DND-41 (cell line): ENCODE measurements at regions not wholly inside any gene's neighbourhood (a gene's known extent, or its start where the extent isn't known, plus 50 kb on each side); places are given as distances from the start of the nearest gene placed in this dataset.

Experiments
- ATAC-seq: fragments of 200-7000 bp; cut with Tn5 transposase; 3 replicates; pipeline ENCODE4 v1.9.1; 2021; ENCODE audit warnings: low read depth; ENCODE audit not compliant: insufficient read depth
- DNase-seq: peaks from one replicate; pipeline ENCODE4 v3.0.0-alpha.2; 2020
- H2AFZ ChIP-seq: 2 replicates; pipeline ENCODE4 v1.6.0; 2012; ENCODE audit warnings: low read depth, low read length
- H3K27ac ChIP-seq: 2 replicates; pipeline ENCODE4 v1.5.1; 2012; ENCODE audit warnings: low read length, inconsistent platforms
- H3K27me3 ChIP-seq: fragments of 200-600 bp; sonication (generic); 2 replicates; pipeline ENCODE4 v1.6.0; 2012; ENCODE audit warnings: low read length, mild to moderate bottlenecking, inconsistent platforms; ENCODE audit not compliant: insufficient read depth, poor library complexity
- H3K36me3 ChIP-seq: 2 replicates; pipeline ENCODE4 v1.5.1; 2012; ENCODE audit warnings: low read length, inconsistent platforms; ENCODE audit not compliant: insufficient read depth
- H3K4me1 ChIP-seq: 2 replicates; pipeline ENCODE4 v1.5.1; 2012; ENCODE audit warnings: mild to moderate bottlenecking, low read length; ENCODE audit not compliant: insufficient read depth
- H3K4me2 ChIP-seq: 2 replicates; pipeline ENCODE4 v1.6.0; 2012; ENCODE audit warnings: mild to moderate bottlenecking, moderate library complexity, low read length, inconsistent platforms; ENCODE audit not compliant: insufficient read depth
- H3K4me3 ChIP-seq, 2 experiments: fragments of 200-600 bp in 1 of 2; shearing (Covaris generic) in 1 of 2; 2 replicates each; pipeline ENCODE4 v1.5.1; 2012 to 2016; ENCODE audit warnings: inconsistent platforms in 2 of 2, low read length in 2 of 2, mild to moderate bottlenecking in 2 of 2, low read depth in 1 of 2, moderate library complexity in 1 of 2
- H3K79me2 ChIP-seq: 2 replicates; pipeline ENCODE4 v1.6.0; 2012; ENCODE audit warnings: low read length, inconsistent platforms; ENCODE audit not compliant: insufficient read depth
- H3K9ac ChIP-seq: 2 replicates; pipeline ENCODE4 v1.6.0; 2012; ENCODE audit warnings: low read depth, mild to moderate bottlenecking, inconsistent platforms, low read length, moderate library complexity
- H3K9me3 ChIP-seq: 2 replicates; pipeline ENCODE4 v1.5.1; 2012; ENCODE audit warnings: low read length, moderate library complexity, mild to moderate bottlenecking, inconsistent platforms; ENCODE audit not compliant: insufficient read depth, severe bottlenecking
- H4K20me1 ChIP-seq: 2 replicates; pipeline ENCODE4 v1.6.0; 2012; ENCODE audit warnings: low read length; ENCODE audit not compliant: insufficient read depth
- EZH2 ChIP-seq: IDR thresholded peaks from 3 replicates; pipeline ENCODE4 v1.6.1; 2012; ENCODE audit warnings: borderline replicate concordance, low read depth, mild to moderate bottlenecking, moderate library complexity, low read length, inconsistent platforms; ENCODE audit not compliant: severe bottlenecking
- TF ChIP-seq, protein P1 (sequence below): IDR thresholded peaks from 2 replicates; pipeline ENCODE4 v1.5.1; 2012; ENCODE audit warnings: borderline replicate concordance, low read length, moderate library complexity, mild to moderate bottlenecking; ENCODE audit not compliant: poor library complexity, severe bottlenecking; ENCODE audit errors: extremely low read depth

GRCh38 chr3:182240474-182240873 is 528.7 kb downstream of the SOX2 start:
- H3K27me3 ChIP-seq: no peaks in the 10 kb centered on the region
- no peaks in the 10 kb centered on the region for H3K79me2 ChIP-seq
- no peaks in the 10 kb centered on the region for H4K20me1 ChIP-seq
- H3K27ac ChIP-seq: no peak overlapping the region
- no peaks in the 10 kb centered on the region for H3K36me3 ChIP-seq
- H3K4me1 ChIP-seq: no peaks in the 10 kb centered on the region
- TF ChIP-seq, protein P1, sequence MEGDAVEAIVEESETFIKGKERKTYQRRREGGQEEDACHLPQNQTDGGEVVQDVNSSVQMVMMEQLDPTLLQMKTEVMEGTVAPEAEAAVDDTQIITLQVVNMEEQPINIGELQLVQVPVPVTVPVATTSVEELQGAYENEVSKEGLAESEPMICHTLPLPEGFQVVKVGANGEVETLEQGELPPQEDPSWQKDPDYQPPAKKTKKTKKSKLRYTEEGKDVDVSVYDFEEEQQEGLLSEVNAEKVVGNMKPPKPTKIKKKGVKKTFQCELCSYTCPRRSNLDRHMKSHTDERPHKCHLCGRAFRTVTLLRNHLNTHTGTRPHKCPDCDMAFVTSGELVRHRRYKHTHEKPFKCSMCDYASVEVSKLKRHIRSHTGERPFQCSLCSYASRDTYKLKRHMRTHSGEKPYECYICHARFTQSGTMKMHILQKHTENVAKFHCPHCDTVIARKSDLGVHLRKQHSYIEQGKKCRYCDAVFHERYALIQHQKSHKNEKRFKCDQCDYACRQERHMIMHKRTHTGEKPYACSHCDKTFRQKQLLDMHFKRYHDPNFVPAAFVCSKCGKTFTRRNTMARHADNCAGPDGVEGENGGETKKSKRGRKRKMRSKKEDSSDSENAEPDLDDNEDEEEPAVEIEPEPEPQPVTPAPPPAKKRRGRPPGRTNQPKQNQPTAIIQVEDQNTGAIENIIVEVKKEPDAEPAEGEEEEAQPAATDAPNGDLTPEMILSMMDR: no peak
- no peak for TF ChIP-seq EZH2
- no peak overlapping the region for H3K4me2 ChIP-seq
- no peak overlapping the region for H3K9ac ChIP-seq
- no peak overlapping the region for H3K4me3 ChIP-seq
- DNase-seq (no peak), ATAC-seq (no peak)
- no peak overlapping the region for H2AFZ ChIP-seq
- H3K9me3 ChIP-seq: no peaks in the 10 kb centered on the region

GRCh38 chr3:182241196-182241765 is 529.6 kb downstream of the SOX2 start:
- no peaks in the 10 kb centered on the region for H3K9me3 ChIP-seq
- ATAC-seq: no peak

GRCh38 chr3:182241766-182242488 is 530.2 kb downstream of the SOX2 start:
- H3K9me3 ChIP-seq: no peaks in the 10 kb centered on the region
- no peaks in the 10 kb centered on the region for H3K79me2 ChIP-seq
- H3K4me1 ChIP-seq: no peaks in the 10 kb centered on the region
- H3K4me3 ChIP-seq: no peak overlapping the region
- H3K4me2 ChIP-seq: no peak overlapping the region
- no peaks in the 10 kb centered on the region for H3K27me3 ChIP-seq
- TF ChIP-seq EZH2: no peak
- TF ChIP-seq, protein P1: no peak
- ATAC-seq: peak; percentile 57
- H3K27ac ChIP-seq: no peak overlapping the region
- H2AFZ ChIP-seq: no peak overlapping the region
- H3K36me3 ChIP-seq: no peaks in the 10 kb centered on the region
- no peak overlapping the region for H3K9ac ChIP-seq
- no peaks in the 10 kb centered on the region for H4K20me1 ChIP-seq
- no peak for DNase-seq

More at GRCh38 chr3:182241196-182241765, 529.6 kb downstream of the SOX2 start:
- Histone ChIP-seq H2AFZ (no peak overlapping the region), H3K27ac (no peak overlapping the region), H3K36me3 (no peaks in the 10 kb centered on the region), H3K79me2 (no peaks in the 10 kb centered on the region), H3K4me2 (no peak overlapping the region), H4K20me1 (no peaks in the 10 kb centered on the region), H3K9ac (no peak overlapping the region), H3K4me1 (no peaks in the 10 kb centered on the region), H3K4me3 (no peak overlapping the region), H3K27me3 (no peaks in the 10 kb centered on the region)
- no peak for TF ChIP-seq EZH2
- TF ChIP-seq, protein P1: no peak
- no peak for DNase-seq
